HCT116 (cell line): ENCODE measurements at regions not wholly inside any gene's neighbourhood (a gene's known extent, or its start where the extent isn't known, plus 50 kb on each side); places are given as distances from the start of the nearest gene placed in this dataset.

ENCODE experiments used
- ATAC-seq: fragments of 200-7000 bp; cut with Tn5 transposase; 2 replicates; pipeline ENCODE4 v1.9.1; 2020; ENCODE audit warnings: mild to moderate bottlenecking, moderate library complexity
- BruUV-seq: library from RNA; stranded (reverse); fragments of 400-500 nt; replicated peaks from 2 replicates; lab custom pipeline; 2021; lab: Mats Ljungman, UMichigan
- CTCF ChIA-PET: fragments of 300-600 bp; sonication (Branson Sonifier 250); formaldehyde crosslinking; loops from one replicate; lab custom pipeline; 2021; ENCODE audit warnings: antibody characterized with exemption; lab: Charles Lee
- POLR2A ChIA-PET: fragments of 300-600, 350-600 bp; sonication (Branson Sonifier 250); formaldehyde crosslinking; loops from one replicate; lab custom pipeline; 2021; ENCODE audit warnings: antibody characterized with exemption; lab: Charles Lee
- RAD21 ChIA-PET, 2 experiments: fragments of 300-600 bp; sonication (Branson Sonifier 250); formaldehyde crosslinking; loops; one replicate each; lab custom pipeline; 2023; ENCODE audit warnings: low total read pairs in 2 of 2; ENCODE audit not compliant: uncharacterized antibody in 2 of 2, unreplicated experiment in 2 of 2, low non-redundant PET in 1 of 2; lab: Charles Lee
- DNase-seq: peaks from one replicate; pipeline ENCODE4 v3.0.0-alpha.2; 2010; ENCODE audit warnings: low read depth, low spot score
- H2AFZ ChIP-seq: fragments of 200-600 bp; shearing (Covaris generic), sonication (generic); 2 replicates; pipeline ENCODE4 v1.6.1; 2017; ENCODE audit warnings: low read depth, mixed run types, mixed read lengths, antibody characterized with exemption, low read length; ENCODE audit not compliant: poor library complexity, severe bottlenecking
- H3K27ac ChIP-seq: 2 replicates; pipeline ENCODE4 v1.5.1; 2012; ENCODE audit warnings: low read depth, low read length
- H3K27me3 ChIP-seq: fragments of 200-600 bp; sonication (generic); 2 replicates; pipeline ENCODE4 v1.6.1; 2016; ENCODE audit warnings: mixed run types, low read length, mixed read lengths; ENCODE audit not compliant: insufficient read depth
- H3K36me3 ChIP-seq, 2 experiments: fragments of 200-500 bp in 1 of 2; fragments of 200-600 bp in 1 of 2; sonication (Bioruptor generic) in 1 of 2; sonication (generic) in 1 of 2; 2 replicates each; pipeline versions ENCODE4 v1.5.1 to v1.6.1; 2014 to 2016; ENCODE audit warnings: low read length in 2 of 2, inconsistent platforms in 1 of 2, mixed read lengths in 1 of 2, mixed run types in 1 of 2; ENCODE audit not compliant: insufficient read depth in 2 of 2, control insufficient read depth in 1 of 2
- H3K4me1 ChIP-seq, 2 experiments: fragments of 200-600 bp in 1 of 2; sonication (generic) in 1 of 2; 2 replicates each; pipeline versions ENCODE4 v1.5.1 to v1.6.1; 2012 to 2017; ENCODE audit warnings: low read length in 2 of 2, inconsistent platforms in 1 of 2, mild to moderate bottlenecking in 1 of 2, mixed read lengths in 1 of 2, mixed run types in 1 of 2, moderate library complexity in 1 of 2; ENCODE audit not compliant: insufficient read depth in 2 of 2, control insufficient read depth in 1 of 2
- H3K4me2 ChIP-seq: fragments of 200-600 bp; sonication (generic); 2 replicates; pipeline ENCODE4 v1.6.1; 2017; ENCODE audit warnings: mixed run types, low read length, mixed read lengths
- H3K4me3 ChIP-seq, 2 experiments: fragments of 200-600 bp in 1 of 2; sonication (generic) in 1 of 2; replicated peaks in 1 of 2; 2 replicates each; pipeline ENCODE4 v1.5.1; 2011 to 2016; ENCODE audit warnings: low read length in 2 of 2, control low read depth in 1 of 2, low read depth in 1 of 2, mild to moderate bottlenecking in 1 of 2, mixed read lengths in 1 of 2, mixed run types in 1 of 2
- H3K79me2 ChIP-seq: fragments of 200-600 bp; sonication (generic); 2 replicates; pipeline ENCODE4 v1.6.1; 2017; ENCODE audit warnings: mild to moderate bottlenecking, mixed run types, low read length, moderate library complexity, mixed read lengths; ENCODE audit not compliant: insufficient read depth
- H3K9ac ChIP-seq: fragments of 200-600 bp; sonication (generic); 2 replicates; pipeline ENCODE4 v1.6.1; 2016; ENCODE audit warnings: low read length, mixed read lengths
- H3K9me2 ChIP-seq: fragments of 200-600 bp; sonication (generic), shearing (Covaris generic); 2 replicates; pipeline ENCODE4 v1.6.1; 2017; ENCODE audit warnings: mixed run types, mild to moderate bottlenecking, moderate library complexity; ENCODE audit not compliant: insufficient read depth
- H3K9me3 ChIP-seq, 2 experiments: fragments of 200-500 bp in 1 of 2; fragments of 200-600 bp in 1 of 2; sonication (Bioruptor generic) in 1 of 2; sonication (generic) in 1 of 2; 2 replicates each; pipeline ENCODE4 v1.6.1; 2014 to 2017; ENCODE audit warnings: low read length in 2 of 2, mixed read lengths in 2 of 2, inconsistent platforms in 1 of 2, low read depth in 1 of 2, mild to moderate bottlenecking in 1 of 2, mixed run types in 1 of 2, moderate library complexity in 1 of 2; ENCODE audit not compliant: control insufficient read depth in 1 of 2, insufficient read depth in 1 of 2
- H4K20me1 ChIP-seq: fragments of 200-600 bp; sonication (generic), shearing (Covaris generic); 2 replicates; pipeline ENCODE4 v1.6.1; 2017; ENCODE audit warnings: mixed run types, mild to moderate bottlenecking, moderate library complexity; ENCODE audit not compliant: insufficient read depth
- CBX3 ChIP-seq: IDR thresholded peaks from 2 replicates; pipeline ENCODE4 v1.6.1; 2012; ENCODE audit warnings: low read depth
- CEBPB ChIP-seq: IDR thresholded peaks from 2 replicates; pipeline ENCODE4 v1.6.1; 2012; ENCODE audit warnings: low read depth
- EGR1 ChIP-seq: IDR thresholded peaks from 2 replicates; pipeline ENCODE4 v1.6.1; 2012; ENCODE audit warnings: low read depth
- JUND ChIP-seq: IDR thresholded peaks from 2 replicates; pipeline ENCODE4 v1.6.1; 2012
- POLR2A ChIP-seq: IDR thresholded peaks from 2 replicates; pipeline ENCODE4 v1.7.0; 2011; ENCODE audit warnings: borderline replicate concordance; ENCODE audit not compliant: insufficient read depth, insufficient read length; ENCODE audit errors: extremely low read depth
- REST ChIP-seq: IDR thresholded peaks from 2 replicates; pipeline ENCODE4 v1.6.1; 2012; ENCODE audit warnings: low read depth
- SIN3A ChIP-seq: IDR thresholded peaks from 2 replicates; pipeline ENCODE4 v1.6.1; 2012; ENCODE audit warnings: low read depth
- TCF7L2 ChIP-seq: IDR thresholded peaks from 2 replicates; pipeline ENCODE4 v1.7.0; 2011; ENCODE audit warnings: borderline replicate concordance, inconsistent platforms; ENCODE audit not compliant: insufficient read depth, insufficient read length; ENCODE audit errors: extremely low read depth
- YY1 ChIP-seq: IDR thresholded peaks from 2 replicates; pipeline ENCODE4 v1.6.1; 2011; ENCODE audit warnings: low read length, low read depth, moderate library complexity, mild to moderate bottlenecking; ENCODE audit not compliant: insufficient replicate concordance; ENCODE audit errors: extremely low read depth
- ZFX ChIP-seq: fragments of 450-650 bp; IDR thresholded peaks from 2 replicates; pipeline ENCODE4 v1.6.1; 2017
- intact Hi-C: fragments of 100-400 bp; cut with micrococcal nuclease; formaldehyde crosslinking; loops from 2 replicates; pipeline ENCODE4 v1.10.0; 2022
- TF ChIP-seq, protein P1 (sequence below): IDR thresholded peaks from 2 replicates; pipeline ENCODE4 v1.6.1; 2012

DNA sequence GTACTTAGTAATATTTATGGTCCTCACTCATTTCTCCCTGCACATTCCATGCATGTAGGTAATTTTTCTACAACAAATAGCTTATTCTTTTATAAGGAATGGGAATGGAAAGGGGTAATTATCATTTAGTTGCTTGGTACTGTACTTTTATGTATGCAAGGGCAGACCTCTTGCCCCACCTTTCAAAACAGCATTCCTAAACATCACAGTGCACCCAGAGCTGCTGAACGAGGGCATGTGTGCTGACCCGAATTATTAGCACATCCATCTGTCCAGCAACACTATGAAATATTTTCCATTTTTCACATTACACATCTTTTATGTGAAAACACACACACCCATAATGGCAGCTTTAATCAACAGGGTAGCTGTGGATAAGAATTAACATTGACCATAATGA lies 228.6 kb upstream of the ARRDC3 start:
- Histone ChIP-seq H2AFZ (no peak overlapping the region), H3K9me3 (no peaks in the 10 kb centered on the region), H3K36me3 (no peaks in the 10 kb centered on the region), H3K4me2 (no peak overlapping the region), H3K4me1 (peaks cover 0 to 3% of the 10 kb centered on the region in 2 experiments; a peak in 1 of 4 replicates), H3K9me2 (no peaks in the 10 kb centered on the region), H3K79me2 (no peaks in the 10 kb centered on the region), H4K20me1 (no peaks in the 10 kb centered on the region), H3K27me3 (no peaks in the 10 kb centered on the region), H3K27ac (no peak overlapping the region), H3K4me3 (no peak overlapping the region), H3K9ac (no peak overlapping the region)
- ATAC-seq (no peak), DNase-seq (no peak)
- ChIA-PET POLR2A (no interaction called here), RAD21 (interaction anchor here in 1 of 2 experiments (0.5 kb wide), 1 partner anchor 253 kb away, joined by 4 read pairs; no protein-coding TSS in a partner anchor), CTCF (no interaction called here)
- no TSS peak for BruUV-seq
- no peak for TF ChIP-seq CEBPB
- intact Hi-C loops = no loop called here

- no peak for DNase-seq
- Histone ChIP-seq H3K4me3 (no peak overlapping the region), H3K9me2 (no peaks in the 10 kb centered on the region), H3K27me3 (no peaks in the 10 kb centered on the region), H2AFZ (no peak overlapping the region), H3K36me3 (no peaks in the 10 kb centered on the region), H3K27ac (no peak overlapping the region), H3K9me3 (no peaks in the 10 kb centered on the region), H3K79me2 (no peaks in the 10 kb centered on the region)
- RAD21 ChIA-PET = no interaction called here
- intact Hi-C loops = no loop called here
- no peak for TF ChIP-seq CBX3
- TF ChIP-seq REST = no peak
- no peak for TF ChIP-seq ZFX
- TF ChIP-seq, protein P1, sequence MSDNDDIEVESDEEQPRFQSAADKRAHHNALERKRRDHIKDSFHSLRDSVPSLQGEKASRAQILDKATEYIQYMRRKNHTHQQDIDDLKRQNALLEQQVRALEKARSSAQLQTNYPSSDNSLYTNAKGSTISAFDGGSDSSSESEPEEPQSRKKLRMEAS = no peak
- no peak for TF ChIP-seq JUND
- no peak for TF ChIP-seq CEBPB
- no peak for TF ChIP-seq SIN3A
- TF ChIP-seq YY1 = no peak
- no peak for TF ChIP-seq TCF7L2
- no peak for TF ChIP-seq POLR2A
- no peak for TF ChIP-seq EGR1
- TF ChIP-seq, all 23 proteins: peak for 0
- Histone ChIP-seq H3K9ac (no peak overlapping the region), H3K4me1 (peaks cover 0 to 3% of the 10 kb centered on the region in 2 experiments; a peak in 1 of 4 replicates), H3K4me2 (no peak overlapping the region), H4K20me1 (no peaks in the 10 kb centered on the region)
- ChIA-PET POLR2A (no interaction called here), CTCF (no interaction called here)
- no peak for ATAC-seq
- no TSS peak for BruUV-seq
Observed at GRCh38 chr5:91607675-91608074, 224.6 kb upstream of the ARRDC3 start.
